ENCODE measurements at regions not wholly inside any gene's neighbourhood (a gene's known extent, or its start where the extent isn't known, plus 50 kb on each side); places are given as distances from the start of the nearest gene placed in this dataset.
"Not testable (repeated sequence)": the region's sequence is repeated elsewhere in the genome, so short reads cannot be mapped to it uniquely, and the experiment has no call there.

DNA sequence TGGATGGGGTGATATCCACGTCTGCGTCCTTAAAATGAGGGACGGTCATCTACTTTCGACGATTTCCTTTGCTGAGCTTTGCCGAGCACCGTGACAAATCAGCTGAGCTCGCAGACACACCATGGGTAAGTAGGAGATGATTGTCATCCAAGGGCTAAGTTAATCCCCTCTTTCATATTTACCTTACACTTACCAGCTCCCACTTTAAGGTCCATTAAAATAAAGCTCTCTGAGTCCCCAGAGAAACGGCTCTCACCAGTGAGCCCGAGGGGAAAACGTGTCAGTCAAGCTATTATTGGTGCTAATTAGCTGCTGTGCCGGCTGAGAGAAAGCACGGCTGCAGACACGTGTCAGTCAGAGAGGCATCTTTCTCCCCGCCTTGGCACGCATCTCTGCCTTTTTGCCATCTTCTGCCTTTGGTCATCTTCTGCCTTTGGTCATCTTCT lies 72.2 kb downstream of the CRLF2 start:
- Histone ChIP-seq H3K27ac (ENCODE audit: low read length) (no peak overlapping the region), H3K9ac (ENCODE audit: low read depth, low read length) (no peak overlapping the region), H3K4me3 (ENCODE audit: low read length) (no peak overlapping the region), H3K27me3 (ENCODE audit: insufficient read depth, low read length) (no peaks in the 10 kb centered on the region), H3K9me3 (ENCODE audit: insufficient read depth, low read depth, low read length) (peaks cover under 1% of the 10 kb centered on the region; the same call in 1 of the 2 replicates), H3K4me1 (ENCODE audit: insufficient read depth, low read length) (no peaks in the 10 kb centered on the region), H3K36me3 (ENCODE audit: insufficient read depth, low read depth, low read length) (no peaks in the 10 kb centered on the region)

DNA sequence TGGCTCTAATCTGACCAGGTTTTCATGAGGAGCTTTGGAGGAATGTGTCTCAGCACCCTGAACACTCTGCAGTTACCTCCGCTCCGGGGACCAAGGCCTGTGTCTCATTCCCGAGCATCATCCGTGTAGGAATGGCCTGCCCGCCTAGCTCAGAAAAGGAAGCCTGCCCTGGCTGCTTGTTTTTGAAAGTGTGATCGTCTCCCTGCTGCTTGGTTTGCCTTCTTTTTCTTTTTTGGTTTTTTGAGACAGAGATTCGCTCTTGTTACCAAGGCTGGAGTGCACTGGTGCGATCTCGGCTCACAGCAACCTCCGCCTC lies 73.3 kb downstream of the CRLF2 start:
- Histone ChIP-seq H3K36me3 (ENCODE audit: insufficient read depth, low read depth, low read length) (no peaks in the 10 kb centered on the region), H3K27ac (ENCODE audit: low read length) (no peak overlapping the region), H3K4me1 (ENCODE audit: insufficient read depth, low read length) (no peaks in the 10 kb centered on the region), H3K4me3 (ENCODE audit: low read length) (no peak overlapping the region), H3K9ac (ENCODE audit: low read depth, low read length) (no peak overlapping the region), H3K27me3 (ENCODE audit: insufficient read depth, low read length) (no peaks in the 10 kb centered on the region), H3K9me3 (ENCODE audit: insufficient read depth, low read depth, low read length) (peaks cover 3% of the 10 kb centered on the region; the same call in 1 of the 2 replicates)

DNA sequence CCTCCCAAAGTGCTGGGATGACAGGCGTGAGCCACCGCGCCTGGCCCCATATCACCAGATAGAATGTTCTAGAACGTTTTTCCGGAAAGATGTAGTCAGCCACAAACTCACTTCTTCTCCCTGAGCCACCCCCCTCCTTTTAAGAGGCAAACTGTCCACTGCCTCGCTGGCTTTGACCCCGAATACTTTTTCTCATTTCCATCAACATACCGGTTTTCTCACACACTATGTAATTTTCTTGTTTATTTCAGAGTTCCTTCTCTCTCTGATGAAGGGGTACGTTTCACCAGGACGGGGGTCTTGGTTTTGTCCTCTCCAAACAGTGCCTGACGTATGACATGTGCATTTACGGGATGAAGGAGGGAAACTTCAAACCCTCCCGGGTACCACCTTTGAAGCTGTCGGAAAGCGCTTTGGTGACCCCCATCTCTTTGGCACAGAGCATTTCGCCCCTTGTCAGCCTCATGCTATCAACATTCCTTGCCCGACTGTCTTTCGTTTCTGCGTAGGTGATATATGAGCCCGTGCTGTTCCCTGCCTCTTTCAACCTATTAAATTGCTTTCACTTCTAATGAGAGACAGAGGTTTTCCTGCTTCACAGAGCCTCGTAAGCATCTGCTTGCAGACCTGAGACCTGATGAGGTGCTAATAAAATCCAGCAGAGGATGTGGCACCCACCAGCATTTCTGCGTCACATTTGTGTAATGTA lies 73.8 kb downstream of the CRLF2 start:
- peaks cover 3% of the 10 kb centered on the region; the same call in 1 of the 2 replicates for H3K9me3 ChIP-seq (ENCODE audit: insufficient read depth, low read depth, low read length)

DNA sequence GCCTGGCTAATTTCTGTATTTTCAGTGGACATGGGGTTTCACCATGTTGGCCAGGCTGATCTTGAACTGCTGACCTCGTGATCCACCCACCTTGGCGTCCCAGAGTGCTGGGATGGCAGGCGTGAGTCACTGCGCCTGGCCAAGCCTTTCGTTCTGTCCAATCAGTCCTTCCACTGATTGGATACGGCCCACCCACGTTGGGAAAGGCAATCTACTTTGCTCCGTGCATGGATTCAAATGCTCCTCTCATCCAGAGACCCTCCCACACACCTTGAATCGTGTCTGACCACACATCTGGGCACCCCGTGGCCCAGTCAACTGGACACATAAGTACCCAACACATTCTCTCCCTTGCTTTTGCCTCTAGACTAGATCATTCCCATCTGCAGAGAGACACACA lies 74.9 kb downstream of the CRLF2 start:
- Histone ChIP-seq H3K9me3 (ENCODE audit: insufficient read depth, low read depth, low read length) (peaks cover 3% of the 10 kb centered on the region; the same call in 1 of the 2 replicates), H3K36me3 (ENCODE audit: insufficient read depth, low read depth, low read length) (no peaks in the 10 kb centered on the region), H3K27me3 (ENCODE audit: insufficient read depth, low read length) (no peaks in the 10 kb centered on the region)

More for the DNA sequence above, 73.8 kb downstream of the CRLF2 start:
- H3K4me1 ChIP-seq (ENCODE audit: insufficient read depth, low read length), result no peaks in the 10 kb centered on the region
- H3K4me3 ChIP-seq (ENCODE audit: low read length), result no peak overlapping the region
- H3K36me3 ChIP-seq (ENCODE audit: insufficient read depth, low read depth, low read length), result no peaks in the 10 kb centered on the region
- no peak overlapping the region for H3K27ac ChIP-seq (ENCODE audit: low read length)
- no peak overlapping the region for H3K9ac ChIP-seq (ENCODE audit: low read depth, low read length)
- H3K27me3 ChIP-seq (ENCODE audit: insufficient read depth, low read length), result no peaks in the 10 kb centered on the region

DNA sequence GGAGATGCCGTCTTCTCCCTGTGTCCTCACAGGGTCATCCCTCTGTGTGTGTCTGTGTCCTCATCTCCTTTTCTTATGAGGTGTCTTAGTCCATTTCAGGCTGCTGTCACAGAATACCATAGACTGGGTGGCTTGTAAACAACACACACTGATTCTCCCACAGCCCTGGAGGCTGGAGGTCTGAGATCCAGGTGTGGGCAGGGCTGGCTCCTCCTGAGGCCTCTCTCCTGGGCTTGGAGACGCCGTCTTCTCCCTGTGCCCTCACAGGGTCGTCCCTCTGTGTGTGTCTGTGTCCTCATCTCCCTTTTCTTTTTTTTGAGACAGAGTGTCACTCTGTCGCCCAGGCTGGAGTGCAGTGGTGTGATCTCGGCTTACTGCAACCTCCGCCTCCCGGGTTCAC lies 75.9 kb downstream of the CRLF2 start:
- H3K4me3 ChIP-seq (ENCODE audit: low read length); H3K36me3 ChIP-seq (ENCODE audit: insufficient read depth, low read depth, low read length); H3K27me3 ChIP-seq (ENCODE audit: insufficient read depth, low read length); H3K9ac ChIP-seq (ENCODE audit: low read depth, low read length); H3K4me1 ChIP-seq (ENCODE audit: insufficient read depth, low read length); H3K9me3 ChIP-seq (ENCODE audit: insufficient read depth, low read depth, low read length); H3K27ac ChIP-seq (ENCODE audit: low read length): not testable (repeated sequence)

More for the DNA sequence above, 74.9 kb downstream of the CRLF2 start:
- H3K9ac ChIP-seq (ENCODE audit: low read depth, low read length), result no peak overlapping the region
- no peak overlapping the region for H3K27ac ChIP-seq (ENCODE audit: low read length)
- H3K4me3 ChIP-seq (ENCODE audit: low read length), result no peak overlapping the region
- H3K4me1 ChIP-seq (ENCODE audit: insufficient read depth, low read length), result no peaks in the 10 kb centered on the region

DNA sequence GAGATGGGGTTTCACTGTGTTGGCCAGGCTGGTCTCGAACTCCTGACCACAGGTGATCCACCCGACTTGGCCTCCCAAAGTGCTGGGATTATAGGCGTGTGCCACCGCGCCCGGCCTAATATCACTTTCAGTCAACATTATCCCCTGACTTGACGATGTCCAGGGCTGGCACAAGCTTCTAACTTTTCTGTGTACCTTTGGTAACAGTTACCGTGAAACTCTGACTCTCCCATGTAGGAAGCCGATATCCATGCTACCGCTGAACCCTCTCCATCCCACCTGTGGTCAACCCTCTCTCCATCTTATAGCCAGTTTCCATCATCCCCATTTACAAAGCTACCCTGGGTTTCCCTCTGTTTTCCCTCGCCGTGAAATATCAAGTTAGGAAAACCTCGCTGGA lies 77.5 kb downstream of the CRLF2 start:
- H3K4me3 ChIP-seq (ENCODE audit: low read length), result no peak overlapping the region
- H3K9me3 ChIP-seq (ENCODE audit: insufficient read depth, low read depth, low read length), result peaks cover 5% of the 10 kb centered on the region; the same call in 1 of the 2 replicates
- no peak overlapping the region for H3K27ac ChIP-seq (ENCODE audit: low read length)
- no peak overlapping the region for H3K9ac ChIP-seq (ENCODE audit: low read depth, low read length)
- no peaks in the 10 kb centered on the region for H3K4me1 ChIP-seq (ENCODE audit: insufficient read depth, low read length)
- no peaks in the 10 kb centered on the region for H3K36me3 ChIP-seq (ENCODE audit: insufficient read depth, low read depth, low read length)
- H3K27me3 ChIP-seq (ENCODE audit: insufficient read depth, low read length), result no peaks in the 10 kb centered on the region

DNA sequence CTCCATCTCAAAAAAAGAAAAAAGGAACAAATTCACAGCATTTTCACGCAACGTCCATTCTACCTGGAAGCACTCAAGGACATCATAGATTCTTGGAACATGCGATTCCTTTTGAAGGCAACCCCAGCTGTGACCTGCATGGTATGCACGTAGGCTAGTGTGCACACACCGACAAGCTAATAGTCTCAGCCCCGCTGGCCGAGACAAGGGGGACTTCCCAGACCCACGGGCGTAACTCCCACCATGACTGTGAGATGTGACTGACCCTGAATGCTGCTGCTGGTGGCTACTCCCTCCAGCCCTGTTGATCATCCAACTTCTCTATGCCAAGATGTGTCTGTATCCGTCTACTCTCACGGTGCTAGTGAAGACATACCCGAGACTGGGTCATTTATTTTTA lies 78.3 kb downstream of the CRLF2 start:
- no peaks in the 10 kb centered on the region for H3K27me3 ChIP-seq (ENCODE audit: insufficient read depth, low read length)
- no peak overlapping the region for H3K27ac ChIP-seq (ENCODE audit: low read length)
- no peaks in the 10 kb centered on the region for H3K36me3 ChIP-seq (ENCODE audit: insufficient read depth, low read depth, low read length)
- H3K4me3 ChIP-seq (ENCODE audit: low read length), result no peak overlapping the region
- no peaks in the 10 kb centered on the region for H3K4me1 ChIP-seq (ENCODE audit: insufficient read depth, low read length)
- H3K9ac ChIP-seq (ENCODE audit: low read depth, low read length), result no peak overlapping the region
- peaks cover 12% of the 10 kb centered on the region; the same call in 1 of the 2 replicates for H3K9me3 ChIP-seq (ENCODE audit: insufficient read depth, low read depth, low read length)

DNA sequence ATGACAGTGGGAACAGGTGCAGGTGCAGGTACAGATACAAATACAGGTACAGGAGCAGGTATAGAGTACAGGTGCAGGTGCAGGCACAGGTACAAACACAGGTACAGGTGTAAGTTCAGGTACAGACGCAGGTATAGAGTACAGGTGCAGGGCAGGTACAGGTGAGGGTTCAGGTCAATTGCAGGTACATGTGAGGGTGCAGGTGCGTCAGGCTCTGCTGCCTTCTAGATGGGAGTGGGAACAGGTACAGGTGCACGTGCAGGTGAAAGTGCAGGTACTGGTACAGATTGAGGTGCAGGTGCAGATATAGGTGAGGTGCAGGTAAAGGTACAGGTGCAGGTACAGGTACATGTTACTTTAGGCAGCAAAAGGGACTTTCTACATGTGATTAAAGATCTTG lies 85.7 kb downstream of the CRLF2 start:
- H3K9me3 ChIP-seq (ENCODE audit: insufficient read depth, low read depth, low read length), result peaks cover 9% of the 10 kb centered on the region; the same call in 1 of the 2 replicates
- H3K9ac ChIP-seq (ENCODE audit: low read depth, low read length), result no peak overlapping the region
- no peak overlapping the region for H3K27ac ChIP-seq (ENCODE audit: low read length)
- H3K4me1 ChIP-seq (ENCODE audit: insufficient read depth, low read length), result no peaks in the 10 kb centered on the region
- no peaks in the 10 kb centered on the region for H3K36me3 ChIP-seq (ENCODE audit: insufficient read depth, low read depth, low read length)
- H3K27me3 ChIP-seq (ENCODE audit: insufficient read depth, low read length), result no peaks in the 10 kb centered on the region
- no peak overlapping the region for H3K4me3 ChIP-seq (ENCODE audit: low read length)

DNA sequence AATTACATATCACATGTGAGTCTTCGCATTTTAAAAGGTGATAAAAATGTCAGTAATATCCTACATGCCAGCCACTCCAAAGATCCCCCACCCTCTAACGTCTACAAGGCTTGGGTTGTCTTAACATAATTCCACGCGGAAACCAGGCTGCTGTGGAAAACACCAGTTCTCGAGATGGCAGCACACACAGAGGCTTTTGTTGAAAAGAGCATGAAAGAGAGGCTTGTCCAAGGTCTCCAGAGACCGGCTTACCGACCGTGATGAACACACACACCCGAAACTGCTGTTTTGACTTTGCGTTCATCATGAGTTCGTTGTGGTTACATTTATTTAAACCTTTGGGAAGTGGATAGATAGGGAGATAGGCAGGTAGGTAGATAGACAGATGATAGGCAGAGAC lies 87.9 kb downstream of the CRLF2 start:
- Histone ChIP-seq H3K27ac (ENCODE audit: low read length) (no peak overlapping the region), H3K4me1 (ENCODE audit: insufficient read depth, low read length) (no peaks in the 10 kb centered on the region), H3K9me3 (ENCODE audit: insufficient read depth, low read depth, low read length) (peaks cover 3% of the 10 kb centered on the region; the same call in 1 of the 2 replicates), H3K27me3 (ENCODE audit: insufficient read depth, low read length) (no peaks in the 10 kb centered on the region), H3K4me3 (ENCODE audit: low read length) (no peak overlapping the region), H3K36me3 (ENCODE audit: insufficient read depth, low read depth, low read length) (no peaks in the 10 kb centered on the region), H3K9ac (ENCODE audit: low read depth, low read length) (no peak overlapping the region)

DNA sequence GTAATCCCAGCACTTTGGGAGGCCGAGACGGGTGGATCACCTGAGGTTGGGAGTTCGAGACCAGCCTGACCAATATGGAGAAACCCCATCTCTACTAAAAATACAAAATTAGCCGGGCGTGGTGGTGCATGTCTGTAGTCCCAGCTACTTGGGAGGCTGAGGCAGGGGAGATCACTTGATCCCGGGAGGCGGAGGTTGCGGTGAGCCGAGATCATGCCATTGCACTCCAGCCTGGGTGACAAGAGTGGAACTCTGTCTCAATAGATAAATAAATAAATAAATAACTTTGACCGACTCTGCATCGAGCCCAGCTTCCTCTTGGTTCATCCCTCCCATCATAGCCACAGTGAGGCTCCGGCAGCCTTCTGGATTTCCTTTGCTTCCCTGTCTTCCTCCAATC lies 89.6 kb downstream of the CRLF2 start:
- H3K27ac ChIP-seq (ENCODE audit: low read length); H3K36me3 ChIP-seq (ENCODE audit: insufficient read depth, low read depth, low read length); H3K4me1 ChIP-seq (ENCODE audit: insufficient read depth, low read length); H3K27me3 ChIP-seq (ENCODE audit: insufficient read depth, low read length); H3K9ac ChIP-seq (ENCODE audit: low read depth, low read length); H3K4me3 ChIP-seq (ENCODE audit: low read length); H3K9me3 ChIP-seq (ENCODE audit: insufficient read depth, low read depth, low read length): not testable (repeated sequence)

DNA sequence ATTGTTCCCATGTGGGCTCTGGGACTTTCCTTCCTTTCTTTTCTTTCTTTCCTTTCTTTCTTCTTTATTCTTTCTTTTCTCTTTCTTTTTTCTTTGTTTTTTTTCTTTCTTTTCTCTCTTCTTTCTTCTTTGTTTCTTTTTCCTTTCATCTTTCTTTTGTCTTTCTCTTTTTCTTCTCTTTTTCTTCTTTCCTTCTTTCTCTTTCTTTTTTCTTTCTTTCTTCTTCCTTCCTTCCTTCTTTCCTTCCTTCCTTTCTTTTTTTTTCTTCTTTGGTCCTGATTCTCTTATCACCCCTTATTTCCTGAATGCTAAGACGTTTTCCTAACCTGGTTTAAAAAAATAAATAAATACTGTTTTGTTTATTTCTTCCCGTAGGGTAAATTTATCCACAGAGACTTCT lies 93.2 kb downstream of the CRLF2 start:
- Histone ChIP-seq H3K9me3 (ENCODE audit: insufficient read depth, low read depth, low read length) (no peaks in the 10 kb centered on the region; the same call in 1 of the 2 replicates), H3K4me1 (ENCODE audit: insufficient read depth, low read length) (no peaks in the 10 kb centered on the region), H3K4me3 (ENCODE audit: low read length) (no peak overlapping the region), H3K27me3 (ENCODE audit: insufficient read depth, low read length) (no peaks in the 10 kb centered on the region), H3K36me3 (ENCODE audit: insufficient read depth, low read depth, low read length) (no peaks in the 10 kb centered on the region), H3K9ac (ENCODE audit: low read depth, low read length) (no peak overlapping the region), H3K27ac (ENCODE audit: low read length) (no peak overlapping the region)

DNA sequence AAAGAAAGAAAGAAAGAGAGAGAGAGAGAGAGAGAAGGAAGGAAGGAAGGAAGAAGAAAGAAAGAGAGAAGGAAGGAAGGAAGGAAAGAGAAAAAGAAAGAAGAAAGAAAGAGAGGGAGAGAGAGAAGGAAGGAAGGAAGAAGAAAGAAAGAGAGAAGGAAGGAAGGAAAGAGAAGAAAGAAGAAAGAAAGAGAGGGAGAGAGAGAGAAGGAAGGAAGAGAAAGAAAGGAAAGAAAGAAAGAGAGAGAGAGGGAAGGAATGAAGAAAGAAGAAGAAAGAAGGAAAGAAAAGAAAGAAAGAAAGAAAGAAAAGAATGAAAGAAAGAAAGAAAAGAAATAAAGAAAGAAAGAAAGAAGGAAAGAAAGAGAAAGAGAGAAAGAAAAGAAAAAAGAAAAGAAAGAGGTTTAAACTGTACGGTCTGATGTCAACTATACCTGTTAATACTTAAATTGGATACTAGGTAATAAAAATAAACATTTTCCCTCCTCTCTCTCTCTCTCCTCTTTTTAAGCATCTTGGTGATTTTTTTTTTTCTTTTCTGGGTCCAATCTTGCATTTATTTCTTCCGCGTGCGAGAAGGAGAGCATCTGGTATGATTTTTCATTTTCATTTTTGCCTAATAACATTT lies 93.8 kb downstream of the CRLF2 start:
- no peak overlapping the region for H3K27ac ChIP-seq (ENCODE audit: low read length)
- no peak overlapping the region for H3K9ac ChIP-seq (ENCODE audit: low read depth, low read length)
- H3K9me3 ChIP-seq (ENCODE audit: insufficient read depth, low read depth, low read length), result no peaks in the 10 kb centered on the region; the same call in 1 of the 2 replicates
- H3K4me1 ChIP-seq (ENCODE audit: insufficient read depth, low read length), result no peaks in the 10 kb centered on the region
- H3K36me3 ChIP-seq (ENCODE audit: insufficient read depth, low read depth, low read length), result no peaks in the 10 kb centered on the region
- no peak overlapping the region for H3K4me3 ChIP-seq (ENCODE audit: low read length)
- no peaks in the 10 kb centered on the region for H3K27me3 ChIP-seq (ENCODE audit: insufficient read depth, low read length)

Data from iPS-20b (cell line).